ENCODE measurements at regions not wholly inside any gene's neighbourhood (a gene's known extent, or its start where the extent isn't known, plus 50 kb on each side); places are given as distances from the start of the nearest gene placed in this dataset.

- Mint-ChIP-seq H3K27me3 (ENCODE audit: low read depth) (peaks cover 86% of the 10 kb centered on the region), H3K36me3 (no peaks in the 10 kb centered on the region), H3K27ac (no peak overlapping the region), H3K9me3 (peaks cover 7% of the 10 kb centered on the region), H3K4me3 (no peak overlapping the region), H3K4me1 (no peaks in the 10 kb centered on the region)
- no peak for DNase-seq (ENCODE audit: low spot score in 2 of 2, unreplicated experiment in 2 of 2)
- no peak for TF ChIP-seq CTCF (IDR thresholded peaks at IDR 0.05; ENCODE audit: unreplicated experiment)
Observed at GRCh38 chr11:116535994-116536393, 236.8 kb downstream of the BUD13 start.

GRCh38 chr11:116535120-116535519 lies 237.7 kb downstream of the BUD13 start:
- H3K27ac Mint-ChIP-seq = no peak overlapping the region
- no peaks in the 10 kb centered on the region for H3K4me1 Mint-ChIP-seq
- no peak for TF ChIP-seq CTCF (IDR thresholded peaks at IDR 0.05; ENCODE audit: unreplicated experiment)
- peaks cover 14% of the 10 kb centered on the region for H3K9me3 Mint-ChIP-seq
- no peaks in the 10 kb centered on the region for H3K36me3 Mint-ChIP-seq
- H3K27me3 Mint-ChIP-seq (ENCODE audit: low read depth) = peaks cover 91% of the 10 kb centered on the region
- no peak for DNase-seq (ENCODE audit: low spot score in 2 of 2, unreplicated experiment in 2 of 2)
- H3K4me3 Mint-ChIP-seq = no peak overlapping the region

GRCh38 chr11:116534270-116534975 lies 238.4 kb downstream of the BUD13 start:
- H3K4me3 Mint-ChIP-seq = no peak overlapping the region
- no peaks in the 10 kb centered on the region for H3K4me1 Mint-ChIP-seq
- no peaks in the 10 kb centered on the region for H3K36me3 Mint-ChIP-seq
- DNase-seq (ENCODE audit: low spot score in 2 of 2, unreplicated experiment in 2 of 2) = no peak
- H3K27ac Mint-ChIP-seq = no peak overlapping the region
- TF ChIP-seq CTCF (IDR thresholded peaks at IDR 0.05; ENCODE audit: unreplicated experiment) = no peak
- H3K9me3 Mint-ChIP-seq = peaks cover 10% of the 10 kb centered on the region
- peaks cover 94% of the 10 kb centered on the region for H3K27me3 Mint-ChIP-seq (ENCODE audit: low read depth)

GRCh38 chr11:116533186-116533825 lies 239.5 kb downstream of the BUD13 start:
- Mint-ChIP-seq H3K9me3 (peaks cover 10% of the 10 kb centered on the region), H3K27ac (no peak overlapping the region), H3K27me3 (ENCODE audit: low read depth) (peaks cover 93% of the 10 kb centered on the region), H3K4me3 (no peak overlapping the region), H3K36me3 (no peaks in the 10 kb centered on the region), H3K4me1 (no peaks in the 10 kb centered on the region)
- TF ChIP-seq CTCF (IDR thresholded peaks at IDR 0.05; ENCODE audit: unreplicated experiment) = no peak
- no peak for DNase-seq (ENCODE audit: low spot score in 2 of 2, unreplicated experiment in 2 of 2)

GRCh38 chr11:116532066-116532465 lies 240.7 kb downstream of the BUD13 start:
- Mint-ChIP-seq H3K36me3 (no peaks in the 10 kb centered on the region), H3K27me3 (ENCODE audit: low read depth) (peaks cover 90% of the 10 kb centered on the region), H3K9me3 (peaks cover 10% of the 10 kb centered on the region), H3K27ac (no peak overlapping the region), H3K4me1 (no peaks in the 10 kb centered on the region), H3K4me3 (no peak overlapping the region)
- DNase-seq (ENCODE audit: low spot score in 2 of 2, unreplicated experiment in 2 of 2) = no peak
- no peak for TF ChIP-seq CTCF (IDR thresholded peaks at IDR 0.05; ENCODE audit: unreplicated experiment)

All from mesothelial cell of epicardium (in vitro differentiated cells).